ENCODE measurements at regions not wholly inside any gene's neighbourhood (a gene's known extent, or its start where the extent isn't known, plus 50 kb on each side); places are given as distances from the start of the nearest gene placed in this dataset.

DNA sequence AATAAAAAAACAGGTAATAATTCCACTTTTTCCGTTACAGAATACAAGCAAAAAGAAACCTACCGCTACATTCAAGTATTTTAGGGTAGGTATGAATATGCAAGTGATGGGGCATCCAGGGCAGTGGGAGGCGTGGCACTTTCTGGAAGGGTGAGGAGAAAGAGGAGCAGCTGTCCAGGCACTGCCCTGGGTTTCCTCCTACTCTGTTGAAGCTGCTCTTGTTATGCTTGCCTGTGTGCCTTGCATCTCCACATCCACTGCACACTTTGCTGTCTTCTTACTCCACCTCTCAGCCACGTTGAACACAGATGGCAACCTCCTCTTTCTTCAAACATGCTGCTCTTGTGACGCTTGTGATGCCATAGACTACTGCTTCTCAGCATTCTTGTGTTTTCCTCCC, 83.2 kb downstream of the RPE65 start:
- TF ChIP-seq ZNF274 (IDR thresholded peaks at IDR 0.05; ENCODE audit: low read depth, low read length) (no peak), YY1 (IDR thresholded peaks at IDR 0.05; ENCODE audit: insufficient read depth, insufficient read length) (no peak)

All from NT2/D1 (cell line).